ENCODE measurements at regions not wholly inside any gene's neighbourhood (a gene's known extent, or its start where the extent isn't known, plus 50 kb on each side); places are given as distances from the start of the nearest gene placed in this dataset.

DNA sequence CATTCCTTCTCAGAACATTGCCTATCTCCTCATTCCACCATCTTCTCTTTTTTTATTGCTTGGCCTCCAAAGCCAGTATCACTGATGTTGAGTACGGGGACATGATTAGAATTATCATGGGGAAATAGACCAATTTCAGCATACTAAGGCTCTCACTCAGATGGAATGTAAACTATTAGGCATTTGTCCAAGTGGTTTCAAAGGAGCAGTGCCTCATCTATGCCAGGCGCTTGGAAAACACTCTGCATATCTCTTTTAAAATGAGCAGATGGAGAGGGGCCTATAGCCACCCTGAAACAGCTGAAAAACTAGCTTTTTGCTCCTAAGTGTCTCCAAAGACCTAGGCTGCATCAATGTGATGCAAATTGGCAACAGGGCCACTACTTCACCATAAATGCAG is 150.8 kb upstream of the DIPK2B start:
- TF ChIP-seq EHF (CRISPR knock-in tag; IDR thresholded peaks at IDR 0.05) (no peak), RFX5 (IDR thresholded peaks at IDR 0.05) (no peak), ZNF302 (CRISPR knock-in tag; IDR thresholded peaks at IDR 0.05) (no peak), HDAC2 (IDR thresholded peaks at IDR 0.05) (no peak), MAZ (IDR thresholded peaks at IDR 0.05; ENCODE audit: borderline replicate concordance, low read depth, low read length) (no peak), RNF2 (IDR thresholded peaks at IDR 0.05; ENCODE audit: borderline replicate concordance, low read depth) (no peak), HOXA7 (CRISPR knock-in tag; IDR thresholded peaks at IDR 0.05) (no peak)
- TF ChIP-seq, protein P1, sequence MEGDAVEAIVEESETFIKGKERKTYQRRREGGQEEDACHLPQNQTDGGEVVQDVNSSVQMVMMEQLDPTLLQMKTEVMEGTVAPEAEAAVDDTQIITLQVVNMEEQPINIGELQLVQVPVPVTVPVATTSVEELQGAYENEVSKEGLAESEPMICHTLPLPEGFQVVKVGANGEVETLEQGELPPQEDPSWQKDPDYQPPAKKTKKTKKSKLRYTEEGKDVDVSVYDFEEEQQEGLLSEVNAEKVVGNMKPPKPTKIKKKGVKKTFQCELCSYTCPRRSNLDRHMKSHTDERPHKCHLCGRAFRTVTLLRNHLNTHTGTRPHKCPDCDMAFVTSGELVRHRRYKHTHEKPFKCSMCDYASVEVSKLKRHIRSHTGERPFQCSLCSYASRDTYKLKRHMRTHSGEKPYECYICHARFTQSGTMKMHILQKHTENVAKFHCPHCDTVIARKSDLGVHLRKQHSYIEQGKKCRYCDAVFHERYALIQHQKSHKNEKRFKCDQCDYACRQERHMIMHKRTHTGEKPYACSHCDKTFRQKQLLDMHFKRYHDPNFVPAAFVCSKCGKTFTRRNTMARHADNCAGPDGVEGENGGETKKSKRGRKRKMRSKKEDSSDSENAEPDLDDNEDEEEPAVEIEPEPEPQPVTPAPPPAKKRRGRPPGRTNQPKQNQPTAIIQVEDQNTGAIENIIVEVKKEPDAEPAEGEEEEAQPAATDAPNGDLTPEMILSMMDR (IDR thresholded peaks at IDR 0.05), result no peak
- TF ChIP-seq, protein P2, sequence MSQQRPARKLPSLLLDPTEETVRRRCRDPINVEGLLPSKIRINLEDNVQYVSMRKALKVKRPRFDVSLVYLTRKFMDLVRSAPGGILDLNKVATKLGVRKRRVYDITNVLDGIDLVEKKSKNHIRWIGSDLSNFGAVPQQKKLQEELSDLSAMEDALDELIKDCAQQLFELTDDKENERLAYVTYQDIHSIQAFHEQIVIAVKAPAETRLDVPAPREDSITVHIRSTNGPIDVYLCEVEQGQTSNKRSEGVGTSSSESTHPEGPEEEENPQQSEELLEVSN (IDR thresholded peaks at IDR 0.05; ENCODE audit: borderline replicate concordance, low read depth), result no peak
